Transverse colon (tissue), 4 donors: ENCODE measurements at regions not wholly inside any gene's neighbourhood (a gene's known extent, or its start where the extent isn't known, plus 50 kb on each side); places are given as distances from the start of the nearest gene placed in this dataset.

Source experiments
- DNase-seq: peaks from one replicate; pipeline ENCODE4 v3.0.0-alpha.2; 2019
- H3K27ac ChIP-seq, 4 donors: fragments of 200-600 bp; sonication (generic); 2 replicates each; pipeline ENCODE4 v1.5.1; 2016 to 2018; ENCODE audit warnings: inconsistent platforms in 4 of 4
- H3K27me3 ChIP-seq: fragments of 200-600 bp; sonication (generic); 2 replicates; pipeline ENCODE4 v1.5.1; 2017; ENCODE audit warnings: inconsistent platforms
- H3K36me3 ChIP-seq, 4 donors: fragments of 200-600 bp; sonication (generic); 2 replicates each; pipeline ENCODE4 v1.5.1; 2017 to 2019; ENCODE audit warnings: inconsistent platforms in 4 of 4
- H3K4me1 ChIP-seq, 4 donors: fragments of 200-600 bp; sonication (generic); 2 replicates each; pipeline ENCODE4 v1.5.1; 2017 to 2020; ENCODE audit warnings: inconsistent platforms in 4 of 4
- H3K4me3 ChIP-seq, 4 donors: fragments of 200-600 bp; sonication (generic); 1 replicate in 1 of 4; 2 replicates in 3 of 4; pipeline versions ENCODE4 v1.5.1 to v1.6.1; 2017 to 2019; ENCODE audit warnings: inconsistent platforms in 4 of 4
- H3K9me3 ChIP-seq, 2 donors: fragments of 200-600 bp; sonication (generic); 2 replicates each; pipeline ENCODE4 v1.5.1; 2017 to 2019; ENCODE audit warnings: inconsistent platforms in 2 of 2
- EP300 ChIP-seq: sonication (generic); formaldehyde crosslinking; IDR thresholded peaks from one replicate; pipeline ENCODE4 v1.6.1; 2017; ENCODE audit warnings: antibody characterized with exemption, low read depth
- POLR2A ChIP-seq: fragments of 450-650 bp; IDR thresholded peaks from one replicate; pipeline ENCODE4 v1.6.1; 2016; ENCODE audit warnings: antibody characterized with exemption, mild to moderate bottlenecking, moderate library complexity
- POLR2AphosphoS5 ChIP-seq, 3 donors: sonication (generic); formaldehyde crosslinking; IDR thresholded peaks; one replicate each; pipeline ENCODE4 v1.6.1; 2016; ENCODE audit warnings: antibody characterized with exemption in 3 of 3
- WGBS, 2 donors: methylation state at CpG; one replicate each; pipeline ENCODE4 v1.1.5; 2018; ENCODE audit warnings: low coverage in 1 of 2; 5-methylcytosine and 5-hydroxymethylcytosine counted together
- in situ Hi-C, 4 donors: fragments of 200-750 bp; cut with MboI; loops; one replicate each; pipeline versions ENCODE4 v1.15.0 to v1.15.1; 2017; ENCODE audit warnings: low sequenced_read_pairs in 3 of 4, low pct_ligation_motif_present in 1 of 4, low pct_unique_long_range_greater_than_20kb in 1 of 4
- intact Hi-C: fragments of 100-400 bp; cut with DNase I; formaldehyde crosslinking; loops from one replicate; pipeline ENCODE4 v1.15.1; 2023; ENCODE audit warnings: low total_unique reads
- TF ChIP-seq, protein P1 (sequence below), 5 experiments: fragments of 200-600 bp in 3 of 5; fragments of 450-650 bp in 2 of 5; sonication (generic) in 3 of 5; IDR thresholded peaks; 1 replicate in 2 of 5; 2 replicates in 3 of 5; pipeline ENCODE4 v1.5.1; 2016 to 2017; ENCODE audit warnings: antibody characterized with exemption in 5 of 5, inconsistent platforms in 3 of 5, mild to moderate bottlenecking in 2 of 5, moderate library complexity in 1 of 5

DNA sequence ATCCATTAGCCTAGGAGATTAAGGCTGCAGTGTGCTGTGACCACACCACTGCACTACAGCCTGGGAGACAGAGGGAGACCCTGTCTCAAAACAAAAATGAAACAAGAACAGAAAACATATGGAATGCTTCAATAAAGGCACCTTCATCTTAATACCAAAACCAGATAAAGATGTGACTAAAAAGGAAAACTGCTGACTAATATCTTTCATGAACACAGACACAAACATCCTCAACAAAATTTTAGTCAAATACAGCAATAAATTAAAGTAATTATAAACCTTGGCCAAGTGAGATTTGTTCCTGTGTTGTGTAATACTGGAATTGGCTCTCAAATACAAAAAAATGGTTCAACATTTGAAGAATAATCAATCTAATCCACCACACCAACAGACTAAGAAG is 103.5 kb downstream of the PRR20E start:
- in situ Hi-C loops: no loop called here

DNA sequence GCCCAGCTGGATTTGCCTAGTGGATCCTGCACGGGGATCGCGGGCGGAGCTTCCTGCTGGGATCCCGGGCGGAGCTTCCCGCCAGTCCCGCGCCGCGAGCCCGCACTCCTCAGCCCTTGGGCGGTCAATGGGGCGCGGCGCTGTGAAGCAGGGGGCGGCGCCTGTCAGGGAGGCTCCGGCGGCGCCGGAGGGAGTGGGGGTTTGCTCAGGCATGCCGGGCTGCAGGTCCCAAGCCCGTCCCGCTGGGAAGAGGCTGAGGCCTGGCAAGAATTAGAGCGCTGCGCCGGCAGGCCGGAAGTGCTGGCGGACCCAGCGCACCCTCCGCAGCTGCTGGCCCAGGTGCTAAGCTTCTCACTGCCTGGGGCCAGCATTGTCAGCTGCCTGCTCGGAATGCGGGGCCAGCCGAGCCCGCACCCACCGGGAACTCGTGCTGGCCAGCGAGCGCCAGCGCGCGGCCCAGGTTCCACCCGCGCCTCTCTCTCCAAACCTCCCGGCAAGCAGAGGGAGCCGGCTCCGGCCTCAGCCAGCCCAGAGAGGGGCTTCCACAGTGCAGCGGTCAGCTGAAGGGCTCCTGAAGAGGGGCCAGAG is 119.6 kb downstream of the PRR20E start:
- WGBS, 2 donors: 96% methylated on average over 28 of the region's 49 CpGs; no CpG with 5 or more reads in 1 of the 2 donors
- no peaks in the 10 kb centered on the region for H3K36me3 ChIP-seq
- no peak for DNase-seq
- no peak overlapping the region for H3K27ac ChIP-seq
- in situ Hi-C loops (no loop called here), intact Hi-C loops (no loop called here)
- H3K4me3 ChIP-seq: no peak overlapping the region
- no peaks in the 10 kb centered on the region for H3K4me1 ChIP-seq
- TF ChIP-seq POLR2A: no peak
- TF ChIP-seq EP300: no peak
- TF ChIP-seq POLR2AphosphoS5 (IDR thresholded peaks at IDR 0.05): no peak
- TF ChIP-seq, protein P1, sequence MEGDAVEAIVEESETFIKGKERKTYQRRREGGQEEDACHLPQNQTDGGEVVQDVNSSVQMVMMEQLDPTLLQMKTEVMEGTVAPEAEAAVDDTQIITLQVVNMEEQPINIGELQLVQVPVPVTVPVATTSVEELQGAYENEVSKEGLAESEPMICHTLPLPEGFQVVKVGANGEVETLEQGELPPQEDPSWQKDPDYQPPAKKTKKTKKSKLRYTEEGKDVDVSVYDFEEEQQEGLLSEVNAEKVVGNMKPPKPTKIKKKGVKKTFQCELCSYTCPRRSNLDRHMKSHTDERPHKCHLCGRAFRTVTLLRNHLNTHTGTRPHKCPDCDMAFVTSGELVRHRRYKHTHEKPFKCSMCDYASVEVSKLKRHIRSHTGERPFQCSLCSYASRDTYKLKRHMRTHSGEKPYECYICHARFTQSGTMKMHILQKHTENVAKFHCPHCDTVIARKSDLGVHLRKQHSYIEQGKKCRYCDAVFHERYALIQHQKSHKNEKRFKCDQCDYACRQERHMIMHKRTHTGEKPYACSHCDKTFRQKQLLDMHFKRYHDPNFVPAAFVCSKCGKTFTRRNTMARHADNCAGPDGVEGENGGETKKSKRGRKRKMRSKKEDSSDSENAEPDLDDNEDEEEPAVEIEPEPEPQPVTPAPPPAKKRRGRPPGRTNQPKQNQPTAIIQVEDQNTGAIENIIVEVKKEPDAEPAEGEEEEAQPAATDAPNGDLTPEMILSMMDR (IDR thresholded peaks at IDR 0.05): no peak
- H3K27me3 ChIP-seq: no peaks in the 10 kb centered on the region
- H3K9me3 ChIP-seq: peaks cover 0 to 4% of the 10 kb centered on the region in 2 donors

More for the DNA sequence above, 103.5 kb downstream of the PRR20E start:
- intact Hi-C loops: no loop called here
- Histone ChIP-seq H3K27me3 (no peaks in the 10 kb centered on the region), H3K4me3 (no peak overlapping the region), H3K9me3 (peaks cover 0 to 7% of the 10 kb centered on the region in 2 donors), H3K4me1 (no peaks in the 10 kb centered on the region), H3K36me3 (no peaks in the 10 kb centered on the region), H3K27ac (no peak overlapping the region)
- TF ChIP-seq POLR2AphosphoS5 (IDR thresholded peaks at IDR 0.05) (no peak), POLR2A (no peak), EP300 (no peak)
- TF ChIP-seq, protein P1 (IDR thresholded peaks at IDR 0.05): no peak
- no peak for DNase-seq

DNA sequence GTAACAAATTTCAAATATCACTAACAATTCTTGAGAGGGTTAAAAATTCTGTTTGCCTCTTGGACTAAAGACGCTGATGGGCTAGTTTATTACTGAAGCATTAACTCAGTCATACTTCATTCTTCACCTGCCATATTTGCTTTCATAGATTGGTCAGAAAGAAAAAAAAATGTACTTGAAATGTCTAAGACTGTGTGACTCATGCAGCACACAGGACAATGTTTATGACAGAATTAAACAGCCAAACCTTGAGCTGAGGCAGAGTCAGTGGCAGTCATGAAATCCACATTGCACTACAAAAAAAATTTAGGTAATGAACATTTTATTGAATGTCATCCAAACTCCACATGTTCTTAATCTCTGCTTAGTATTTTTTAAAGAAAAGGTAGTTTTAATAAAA is 135.6 kb downstream of the PRR20E start:
- Histone ChIP-seq H3K27me3 (no peaks in the 10 kb centered on the region), H3K9me3 (no peaks in the 10 kb centered on the region), H3K4me1 (no peaks in the 10 kb centered on the region), H3K36me3 (no peaks in the 10 kb centered on the region), H3K27ac (no peak overlapping the region), H3K4me3 (no peak overlapping the region)
- no peak for DNase-seq
- intact Hi-C loops: no loop called here
- no peak for TF ChIP-seq POLR2AphosphoS5 (IDR thresholded peaks at IDR 0.05)
- TF ChIP-seq, protein P1 (IDR thresholded peaks at IDR 0.05): no peak
- in situ Hi-C loops: no loop called here
- 31 to 50% methylated on average over 1 of the region's 1 CpG for WGBS, 2 donors

DNA sequence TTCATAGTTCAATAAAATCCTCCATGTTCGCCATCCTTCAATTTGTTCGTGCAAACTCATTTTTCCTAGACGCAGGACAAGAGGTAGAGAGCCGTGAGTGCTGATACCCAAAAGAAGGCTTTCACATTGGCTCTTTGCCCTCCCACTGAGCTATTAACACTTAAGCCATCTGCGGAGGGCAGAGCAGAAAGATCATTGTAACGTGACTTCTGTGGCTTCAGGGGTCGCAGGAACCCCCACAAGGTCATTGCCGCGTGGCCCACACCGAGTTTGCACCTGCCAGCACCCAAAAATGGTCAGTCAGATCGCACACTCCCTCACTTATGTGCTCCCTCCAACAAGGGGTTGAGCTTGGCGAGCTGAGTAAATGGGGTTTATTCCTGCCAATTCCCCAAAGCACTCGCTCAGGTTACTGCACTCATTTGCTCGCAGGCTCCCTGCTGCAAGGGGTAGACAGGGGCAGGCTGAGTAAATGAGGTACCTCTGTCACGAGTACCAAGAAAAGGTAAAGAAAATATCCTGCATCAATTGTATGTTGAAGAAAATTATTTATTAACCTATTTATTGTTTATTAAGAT is 144.1 kb downstream of the PRR20E start:
- in situ Hi-C loops (no loop called here), intact Hi-C loops (no loop called here)
- Histone ChIP-seq H3K27ac (no peak overlapping the region), H3K36me3 (no peaks in the 10 kb centered on the region), H3K9me3 (no peaks in the 10 kb centered on the region), H3K4me1 (no peaks in the 10 kb centered on the region), H3K4me3 (no peak overlapping the region), H3K27me3 (no peaks in the 10 kb centered on the region)
- TF ChIP-seq POLR2A: no peak
- TF ChIP-seq, protein P1 (IDR thresholded peaks at IDR 0.05): no peak
- no peak for TF ChIP-seq EP300
- TF ChIP-seq POLR2AphosphoS5 (IDR thresholded peaks at IDR 0.05): no peak
- 65 to 68% methylated on average over 5 to 15 of the region's 15 CpGs for WGBS, 2 donors
- DNase-seq: no peak
